IPS DF 6.9 (cell line): ENCODE measurements at regions not wholly inside any gene's neighbourhood (a gene's known extent, or its start where the extent isn't known, plus 50 kb on each side); places are given as distances from the start of the nearest gene placed in this dataset.
"Not testable (repeated sequence)": the region's sequence is repeated elsewhere in the genome, so short reads cannot be mapped to it uniquely, and the experiment has no call there.

Source experiments
- DNase-seq: peaks from one replicate; pipeline ENCODE4 v3.0.0-alpha.2; 2013; ENCODE audit warnings: low read depth, low spot score
- H3K27ac ChIP-seq: one replicate; pipeline ENCODE4 v1.5.1; 2013; ENCODE audit warnings: low read length, control low read depth
- H3K27me3 ChIP-seq: 2 replicates; pipeline ENCODE4 v1.6.1; 2013; ENCODE audit warnings: mild to moderate bottlenecking, low read length; ENCODE audit not compliant: control insufficient read depth, insufficient read depth
- H3K36me3 ChIP-seq: 2 replicates; pipeline ENCODE4 v1.6.1; 2013; ENCODE audit warnings: low read length; ENCODE audit not compliant: control insufficient read depth, insufficient read depth
- H3K4me1 ChIP-seq: 2 replicates; pipeline ENCODE4 v1.6.1; 2013; ENCODE audit warnings: low read length; ENCODE audit not compliant: control insufficient read depth, insufficient read depth
- H3K4me3 ChIP-seq: 2 replicates; pipeline ENCODE4 v1.5.1; 2013; ENCODE audit warnings: mild to moderate bottlenecking, low read length
- H3K9me3 ChIP-seq: 2 replicates; pipeline ENCODE4 v1.6.1; 2013; ENCODE audit warnings: low read length, inconsistent platforms; ENCODE audit not compliant: control insufficient read depth, insufficient read depth
- WGBS: extraction: QIAGEN DNeasy Blood & Tissue Kit; methylation state at CpG from one replicate; pipeline ENCODE4 v1.1.7; 2013; ENCODE audit warnings: mixed read lengths, missing lambda C conversion rate; ENCODE audit not compliant: insufficient read length, insufficient coverage; 5-methylcytosine and 5-hydroxymethylcytosine counted together

GRCh38 chrX:155819966-155820491 is 61.1 kb upstream of the VAMP7 start:
- Histone ChIP-seq H3K27ac (no peak overlapping the region), H3K36me3 (no peaks in the 10 kb centered on the region), H3K4me3 (no peak overlapping the region), H3K9me3 (no peaks in the 10 kb centered on the region; the same call in 1 of the 2 replicates), H3K4me1 (no peaks in the 10 kb centered on the region), H3K27me3 (no peaks in the 10 kb centered on the region)
- peak; percentile 25 for DNase-seq
- no CpG with 5 or more reads among the region's 3 CpGs for WGBS

- Histone ChIP-seq H3K4me1 (no peaks in the 10 kb centered on the region), H3K9me3 (no peaks in the 10 kb centered on the region; the same call in 1 of the 2 replicates), H3K36me3 (no peaks in the 10 kb centered on the region), H3K27ac (no peak overlapping the region), H3K4me3 (no peak overlapping the region), H3K27me3 (no peaks in the 10 kb centered on the region)
- DNase-seq: no peak
These were observed 61.6 kb upstream of the VAMP7 start for GRCh38 chrX:155819525-155819924.

GRCh38 chrX:155814391-155814790 is 66.8 kb upstream of the VAMP7 start:
- not testable (repeated sequence) for H3K4me1 ChIP-seq, H3K27me3 ChIP-seq, H3K4me3 ChIP-seq, DNase-seq, H3K27ac ChIP-seq, H3K9me3 ChIP-seq, H3K36me3 ChIP-seq
- WGBS: no CpG with 5 or more reads among the region's 8 CpGs

GRCh38 chrX:155779831-155780230 is 101.3 kb upstream of the VAMP7 start:
- no peak overlapping the region for H3K4me3 ChIP-seq
- H3K27me3 ChIP-seq: no peaks in the 10 kb centered on the region
- DNase-seq: no peak
- H3K36me3 ChIP-seq: no peaks in the 10 kb centered on the region
- H3K27ac ChIP-seq: no peak overlapping the region
- no peaks in the 10 kb centered on the region for H3K9me3 ChIP-seq
- no peaks in the 10 kb centered on the region for H3K4me1 ChIP-seq
- WGBS: no CpG with 5 or more reads among the region's 1 CpG

GRCh38 chrX:155778844-155779553 is 102.1 kb upstream of the VAMP7 start:
- Histone ChIP-seq H3K9me3 (peaks cover 2% of the 10 kb centered on the region), H3K36me3 (no peaks in the 10 kb centered on the region), H3K27ac (no peak overlapping the region), H3K4me1 (no peaks in the 10 kb centered on the region), H3K4me3 (no peak overlapping the region), H3K27me3 (no peaks in the 10 kb centered on the region)
- no CpG with 5 or more reads among the region's 5 CpGs for WGBS
- no peak for DNase-seq

- H3K9me3 ChIP-seq: peaks cover 2% of the 10 kb centered on the region
- no peaks in the 10 kb centered on the region for H3K27me3 ChIP-seq
- no peak overlapping the region for H3K27ac ChIP-seq
- no peaks in the 10 kb centered on the region for H3K36me3 ChIP-seq
- DNase-seq: no peak
- no CpG with 5 or more reads among the region's 8 CpGs for WGBS
- H3K4me3 ChIP-seq: no peak overlapping the region
- H3K4me1 ChIP-seq: no peaks in the 10 kb centered on the region
These were observed 106.8 kb upstream of the VAMP7 start for GRCh38 chrX:155774387-155774786.

- H3K27ac ChIP-seq: no peak overlapping the region
- H3K9me3 ChIP-seq: no peaks in the 10 kb centered on the region
- H3K4me3 ChIP-seq: peak overlapping the region; percentile 8; the same call in 1 of the 2 replicates
- no peaks in the 10 kb centered on the region for H3K4me1 ChIP-seq
- no peaks in the 10 kb centered on the region for H3K27me3 ChIP-seq
- WGBS: no CpG with 5 or more reads among the region's 24 CpGs
- H3K36me3 ChIP-seq: no peaks in the 10 kb centered on the region
- DNase-seq: no peak
These were observed 113.0 kb upstream of the VAMP7 start for GRCh38 chrX:155767876-155768769.

GRCh38 chrX:155767051-155767875 is 113.9 kb upstream of the VAMP7 start:
- Histone ChIP-seq H3K9me3 (no peaks in the 10 kb centered on the region), H3K4me1 (no peaks in the 10 kb centered on the region), H3K4me3 (peak overlapping the region; percentile 22; the same call in 1 of the 2 replicates), H3K27ac (no peak overlapping the region), H3K36me3 (no peaks in the 10 kb centered on the region), H3K27me3 (no peaks in the 10 kb centered on the region)
- peak; percentile 50 for DNase-seq
- WGBS: no CpG with 5 or more reads among the region's 19 CpGs

GRCh38 chrX:155766321-155766720 is 114.8 kb upstream of the VAMP7 start:
- Histone ChIP-seq H3K27ac (no peak overlapping the region), H3K9me3 (no peaks in the 10 kb centered on the region), H3K36me3 (no peaks in the 10 kb centered on the region), H3K27me3 (no peaks in the 10 kb centered on the region), H3K4me3 (no peak overlapping the region), H3K4me1 (no peaks in the 10 kb centered on the region)
- WGBS: no CpG with 5 or more reads among the region's 1 CpG
- DNase-seq: no peak

- Histone ChIP-seq H3K9me3 (no peaks in the 10 kb centered on the region), H3K27me3 (no peaks in the 10 kb centered on the region), H3K4me1 (no peaks in the 10 kb centered on the region), H3K4me3 (no peak overlapping the region), H3K27ac (no peak overlapping the region), H3K36me3 (no peaks in the 10 kb centered on the region)
- no peak for DNase-seq
These were observed 120.0 kb upstream of the VAMP7 start for GRCh38 chrX:155761185-155761584.
